NCI-H2227 treated with DMSO at 0.1 percent for 48 hours (cell line): ENCODE measurements at regions not wholly inside any gene's neighbourhood (a gene's known extent, or its start where the extent isn't known, plus 50 kb on each side); places are given as distances from the start of the nearest gene placed in this dataset.
"Not testable (repeated sequence)": the region's sequence is repeated elsewhere in the genome, so short reads cannot be mapped to it uniquely, and the experiment has no call there.

ENCODE experiments used
- DNase-seq: peaks from one replicate; lab custom pipeline; 2025; lab: John Stamatoyannopoulos, UW

GRCh38 chr13:23086968-23087623, 93.7 kb upstream of the SGCG start:
- DNase-seq = no peak

GRCh38 chr13:23087880-23088279, 92.9 kb upstream of the SGCG start:
- no peak for DNase-seq

GRCh38 chr13:23098161-23098907, 82.4 kb upstream of the SGCG start:
- no peak for DNase-seq

- DNase-seq = no peak
These were observed 75.7 kb upstream of the SGCG start for GRCh38 chr13:23105051-23105450.

GRCh38 chr13:23107665-23108064, 73.1 kb upstream of the SGCG start:
- no peak for DNase-seq

GRCh38 chr13:23119131-23119530, 61.6 kb upstream of the SGCG start:
- DNase-seq = no peak

GRCh38 chr13:23127540-23127939, 53.2 kb upstream of the SGCG start:
- DNase-seq = not testable (repeated sequence)

GRCh38 chr13:23129331-23129730, 51.4 kb upstream of the SGCG start:
- DNase-seq = no peak
